IMR-90 (cell line): ENCODE measurements at regions not wholly inside any gene's neighbourhood (a gene's known extent, or its start where the extent isn't known, plus 50 kb on each side); places are given as distances from the start of the nearest gene placed in this dataset.

Source experiments
- ATAC-seq: fragments of 200-7000 bp; cut with Tn5 transposase; 2 replicates; pipeline ENCODE4 v1.9.1; 2020; ENCODE audit warnings: low read depth, mild to moderate bottlenecking, moderate library complexity
- BruUV-seq: library from RNA; stranded (reverse); fragments of 400-500 nt; replicated peaks from 2 replicates; lab custom pipeline; 2021; lab: Mats Ljungman, UMichigan
- CTCF ChIA-PET: fragments of 300-600 bp; formaldehyde crosslinking; extraction: SDS; loops from one replicate; lab custom pipeline; 2021; ENCODE audit warnings: antibody characterized with exemption; lab: Yijun Ruan, JAX
- POLR2A ChIA-PET: fragments of 300-600 bp; sonication (Branson Sonifier 250); formaldehyde crosslinking; loops from one replicate; lab custom pipeline; 2022; ENCODE audit warnings: antibody characterized with exemption; ENCODE audit not compliant: unreplicated experiment; lab: Charles Lee
- DNase-seq: peaks from one replicate; pipeline ENCODE4 v3.0.0; 2013
- H2AFZ ChIP-seq: replicated peaks from 2 replicates; pipeline ENCODE3; 2013; ENCODE audit warnings: low read length, mild to moderate bottlenecking; ENCODE audit not compliant: poor library complexity
- H2AK5ac ChIP-seq: 2 replicates; pipeline ENCODE4 v1.6.1; 2013; ENCODE audit warnings: low read depth, low read length, inconsistent platforms
- H2AK9ac ChIP-seq: replicated peaks from 2 replicates; pipeline ENCODE3; 2013; ENCODE audit warnings: mild to moderate bottlenecking, low read depth, low read length, moderate library complexity; ENCODE audit not compliant: poor library complexity
- H2BK120ac ChIP-seq: 2 replicates; pipeline ENCODE4 v1.6.1; 2013; ENCODE audit warnings: low read depth, low read length, inconsistent platforms
- H2BK15ac ChIP-seq: 3 replicates; pipeline ENCODE4 v1.6.1; 2013; ENCODE audit warnings: low read depth, low read length, inconsistent platforms
- H2BK20ac ChIP-seq: 2 replicates; pipeline ENCODE4 v1.6.1; 2013; ENCODE audit warnings: low read depth, mild to moderate bottlenecking, inconsistent platforms, low read length, moderate library complexity
- H2BK5ac ChIP-seq: 2 replicates; pipeline ENCODE4 v1.6.1; 2013; ENCODE audit warnings: mild to moderate bottlenecking, low read depth, low read length, inconsistent platforms; ENCODE audit not compliant: poor library complexity, severe bottlenecking
- H3K14ac ChIP-seq: replicated peaks from 2 replicates; pipeline ENCODE4 v1.6.1; 2013; ENCODE audit warnings: low read depth, low read length, inconsistent platforms
- H3K18ac ChIP-seq: 2 replicates; pipeline ENCODE4 v1.6.1; 2013; ENCODE audit warnings: low read depth, low read length, control low read depth
- H3K23ac ChIP-seq: 2 replicates; pipeline ENCODE4 v1.6.1; 2013; ENCODE audit warnings: low read depth, low read length, inconsistent platforms
- H3K27ac ChIP-seq: 2 replicates; pipeline ENCODE4 v1.5.1; 2013; ENCODE audit warnings: mild to moderate bottlenecking, control low read depth, low read length; ENCODE audit not compliant: insufficient read depth
- H3K27me3 ChIP-seq: 2 replicates; pipeline ENCODE4 v1.6.1; 2013; ENCODE audit warnings: low read length; ENCODE audit not compliant: control insufficient read depth, insufficient read depth
- H3K36me3 ChIP-seq: 2 replicates; pipeline ENCODE4 v1.6.1; 2013; ENCODE audit warnings: low read length, mixed read lengths; ENCODE audit not compliant: control insufficient read depth, insufficient read depth
- H3K4ac ChIP-seq: 2 replicates; pipeline ENCODE4 v1.6.1; 2013; ENCODE audit warnings: low read depth, low read length, inconsistent platforms
- H3K4me1 ChIP-seq: 2 replicates; pipeline ENCODE4 v1.6.1; 2013; ENCODE audit warnings: low read length, mixed read lengths; ENCODE audit not compliant: control insufficient read depth, insufficient read depth
- H3K4me2 ChIP-seq: 2 replicates; pipeline ENCODE4 v1.6.1; 2013; ENCODE audit warnings: low read depth, mild to moderate bottlenecking, control low read depth, low read length, moderate library complexity
- H3K4me3 ChIP-seq: 2 replicates; pipeline ENCODE4 v1.5.1; 2013; ENCODE audit warnings: low read depth, mild to moderate bottlenecking, control low read depth, low read length, moderate library complexity; ENCODE audit not compliant: insufficient read depth
- H3K56ac ChIP-seq: 2 replicates; pipeline ENCODE4 v1.6.1; 2013; ENCODE audit warnings: low read length, inconsistent platforms; ENCODE audit not compliant: insufficient read depth; ENCODE audit errors: extremely low read depth
- H3K79me1 ChIP-seq, 2 experiments: 2 replicates each; pipeline ENCODE4 v1.6.1; 2013; ENCODE audit warnings: low read length in 2 of 2, inconsistent platforms in 1 of 2, low read depth in 1 of 2
- H3K9ac ChIP-seq: 2 replicates; pipeline ENCODE4 v1.6.1; 2013; ENCODE audit warnings: low read depth, low read length, control low read depth
- H3K9me1 ChIP-seq: 2 replicates; pipeline ENCODE4 v1.6.1; 2013; ENCODE audit warnings: low read length, inconsistent platforms; ENCODE audit not compliant: insufficient read depth
- H3K9me3 ChIP-seq: 2 replicates; pipeline ENCODE4 v1.6.1; 2013; ENCODE audit warnings: low read length; ENCODE audit not compliant: control insufficient read depth, insufficient read depth
- H4K20me1 ChIP-seq: 2 replicates; pipeline ENCODE4 v1.6.1; 2013; ENCODE audit warnings: low read length, inconsistent platforms; ENCODE audit not compliant: insufficient read depth
- H4K5ac ChIP-seq: 2 replicates; pipeline ENCODE4 v1.6.1; 2013; ENCODE audit warnings: mild to moderate bottlenecking, low read depth, low read length, control low read depth
- H4K8ac ChIP-seq, 2 experiments: 2 replicates each; pipeline ENCODE4 v1.6.1; 2013; ENCODE audit warnings: low read depth in 2 of 2, low read length in 2 of 2, control low read depth in 1 of 2, inconsistent platforms in 1 of 2
- H4K91ac ChIP-seq: 2 replicates; pipeline ENCODE4 v1.6.1; 2013; ENCODE audit warnings: low read depth, low read length, inconsistent platforms; ENCODE audit not compliant: insufficient read depth
- CHD1 ChIP-seq: IDR thresholded peaks from 2 replicates; pipeline ENCODE4 v1.6.1; 2012; ENCODE audit warnings: low read depth, low read length, improper control_type of control experiment
- RAD21 ChIP-seq: IDR thresholded peaks from 2 replicates; pipeline ENCODE4 v1.6.1; 2012; ENCODE audit warnings: low read length, improper control_type of control experiment
- WGBS, 2 experiments: methylation state at CpG; one replicate each; pipeline versions ENCODE4 v1.1.5 to v1.1.7; 2013; ENCODE audit warnings: missing lambda C conversion rate in 2 of 2; ENCODE audit not compliant: insufficient read length in 1 of 2; ENCODE audit errors: extremely low coverage in 2 of 2; 5-methylcytosine and 5-hydroxymethylcytosine counted together
- dilution Hi-C: fragments of 300-500 bp; cut with HindIII; formaldehyde crosslinking; loops from one replicate; pipeline ENCODE4 v1.14.3; 2018; ENCODE audit warnings: low sequenced_read_pairs; ENCODE audit not compliant: unreplicated experiment
- in situ Hi-C: fragments of 300-500 bp; cut with MboI; formaldehyde crosslinking; loops from 3 replicates; pipeline ENCODE4 v1.14.3; 2019; ENCODE audit warnings: low sequenced_read_pairs, inconsistent platforms, mixed read lengths
- intact Hi-C: fragments of 100-400 bp; cut with micrococcal nuclease; formaldehyde crosslinking; loops from 2 replicates; pipeline ENCODE4 v1.10.0; 2022
- TF ChIP-seq, protein P1 (sequence below): conservative IDR thresholded peaks from 2 replicates; pipeline ENCODE4 v1.5.1; 2012; ENCODE audit warnings: mild to moderate bottlenecking, low read depth, low read length, improper control_type of control experiment

DNA sequence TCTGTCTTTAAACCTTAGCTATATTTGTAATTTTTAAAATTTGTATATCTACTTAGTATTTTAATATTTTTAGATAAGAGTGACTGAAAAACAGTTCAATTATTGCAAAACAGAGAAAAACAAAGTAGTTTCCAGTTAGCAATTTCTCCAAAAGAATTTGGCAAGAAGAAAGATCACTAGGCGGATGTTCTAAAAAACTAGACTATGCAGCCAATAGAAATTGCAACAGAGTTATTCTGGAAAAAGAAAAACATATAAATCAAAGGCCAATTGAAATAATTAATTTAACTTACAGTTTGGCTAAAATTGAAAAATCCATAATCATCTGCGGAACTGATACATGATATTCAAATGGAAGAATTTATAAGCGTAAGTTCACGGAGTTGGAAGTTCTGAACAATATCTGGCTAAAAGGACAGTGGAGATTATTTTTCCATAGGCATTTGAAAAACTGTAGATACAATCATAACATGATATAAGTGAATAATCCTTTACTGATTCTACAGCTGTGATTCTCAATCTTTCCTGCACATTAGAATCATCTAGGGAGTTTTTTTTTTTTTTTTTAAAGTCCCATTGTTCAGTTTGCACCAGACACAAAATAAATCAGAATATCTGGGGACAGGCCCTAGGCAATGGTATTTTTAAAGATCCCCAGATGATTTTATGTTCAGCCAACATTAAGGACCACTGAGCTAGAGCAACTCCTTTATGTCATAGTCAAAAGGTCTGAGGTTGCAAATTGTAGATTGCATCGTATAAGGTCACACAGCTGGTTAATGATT, 605.1 kb upstream of the DAB2 start:
- ATAC-seq (no peak), DNase-seq (no peak)
- Histone ChIP-seq H4K5ac (no peak overlapping the region), H3K9me1 (no peaks in the 10 kb centered on the region), H3K14ac (no peak overlapping the region), H3K79me1 (no peaks in the 10 kb centered on the region), H2AFZ (no peak overlapping the region), H3K18ac (no peak overlapping the region), H2BK15ac (no peak overlapping the region), H2BK120ac (no peak overlapping the region), H4K8ac (no peak overlapping the region), H3K23ac (no peak overlapping the region), H3K9ac (no peak overlapping the region), H4K91ac (no peak overlapping the region), H3K27ac (no peak overlapping the region), H3K4me3 (no peak overlapping the region), H3K4me1 (no peaks in the 10 kb centered on the region), H2BK20ac (no peak overlapping the region), H2AK5ac (no peak overlapping the region), H3K4ac (no peak overlapping the region), H3K27me3 (peaks cover 5% of the 10 kb centered on the region), H3K9me3 (no peaks in the 10 kb centered on the region), H2BK5ac (no peak overlapping the region), H3K56ac (no peak overlapping the region), H3K36me3 (no peaks in the 10 kb centered on the region), H3K4me2 (no peak overlapping the region), H2AK9ac (no peak overlapping the region), H4K20me1 (no peaks in the 10 kb centered on the region)
- intact Hi-C loops (no loop called here), dilution Hi-C loops (no loop called here), in situ Hi-C loops (no loop called here)
- POLR2A ChIA-PET: interaction anchor here (0.7 kb wide), 1 partner anchor 1108 kb away, joined by 8 read pairs; no protein-coding TSS in a partner anchor
- TF ChIP-seq CHD1 (no peak), RAD21 (no peak)
- TF ChIP-seq, protein P1, sequence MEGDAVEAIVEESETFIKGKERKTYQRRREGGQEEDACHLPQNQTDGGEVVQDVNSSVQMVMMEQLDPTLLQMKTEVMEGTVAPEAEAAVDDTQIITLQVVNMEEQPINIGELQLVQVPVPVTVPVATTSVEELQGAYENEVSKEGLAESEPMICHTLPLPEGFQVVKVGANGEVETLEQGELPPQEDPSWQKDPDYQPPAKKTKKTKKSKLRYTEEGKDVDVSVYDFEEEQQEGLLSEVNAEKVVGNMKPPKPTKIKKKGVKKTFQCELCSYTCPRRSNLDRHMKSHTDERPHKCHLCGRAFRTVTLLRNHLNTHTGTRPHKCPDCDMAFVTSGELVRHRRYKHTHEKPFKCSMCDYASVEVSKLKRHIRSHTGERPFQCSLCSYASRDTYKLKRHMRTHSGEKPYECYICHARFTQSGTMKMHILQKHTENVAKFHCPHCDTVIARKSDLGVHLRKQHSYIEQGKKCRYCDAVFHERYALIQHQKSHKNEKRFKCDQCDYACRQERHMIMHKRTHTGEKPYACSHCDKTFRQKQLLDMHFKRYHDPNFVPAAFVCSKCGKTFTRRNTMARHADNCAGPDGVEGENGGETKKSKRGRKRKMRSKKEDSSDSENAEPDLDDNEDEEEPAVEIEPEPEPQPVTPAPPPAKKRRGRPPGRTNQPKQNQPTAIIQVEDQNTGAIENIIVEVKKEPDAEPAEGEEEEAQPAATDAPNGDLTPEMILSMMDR: no peak
- WGBS, 2 experiments: no CpG with 5 or more reads among the region's 5 CpGs
- CTCF ChIA-PET: interaction anchor here (0.6 kb wide), 1 partner anchor 402 kb away, joined by 3 read pairs; no protein-coding TSS in a partner anchor
- no TSS peak for BruUV-seq
